NB4 (cell line): ENCODE measurements at regions not wholly inside any gene's neighbourhood (a gene's known extent, or its start where the extent isn't known, plus 50 kb on each side); places are given as distances from the start of the nearest gene placed in this dataset.
"Not testable (repeated sequence)": the region's sequence is repeated elsewhere in the genome, so short reads cannot be mapped to it uniquely, and the experiment has no call there.

ENCODE experiments used
- DNase-seq: peaks from one replicate; pipeline ENCODE4 v3.0.0; 2010; ENCODE audit warnings: low read depth
- H3K4me3 ChIP-seq: one replicate; pipeline ENCODE4 v1.5.1; 2011; ENCODE audit warnings: mild to moderate bottlenecking, low read depth, low read length, moderate library complexity
- MYC ChIP-seq: IDR thresholded peaks from 2 replicates; pipeline ENCODE4 v1.6.1; 2011; ENCODE audit warnings: low read depth, low read length
- POLR2A ChIP-seq: IDR thresholded peaks from 2 replicates; pipeline ENCODE4 v1.6.1; 2011; ENCODE audit warnings: mild to moderate bottlenecking; ENCODE audit not compliant: insufficient read length; ENCODE audit errors: extremely low read depth
- TF ChIP-seq, protein P1 (sequence below): IDR thresholded peaks from 2 replicates; pipeline ENCODE4 v1.6.1; 2011; ENCODE audit warnings: low read depth, low read length
- TF ChIP-seq, protein P2 (sequence below): IDR thresholded peaks from one replicate; pipeline ENCODE4 v1.5.1; 2012; ENCODE audit warnings: low read depth, low read length

DNA sequence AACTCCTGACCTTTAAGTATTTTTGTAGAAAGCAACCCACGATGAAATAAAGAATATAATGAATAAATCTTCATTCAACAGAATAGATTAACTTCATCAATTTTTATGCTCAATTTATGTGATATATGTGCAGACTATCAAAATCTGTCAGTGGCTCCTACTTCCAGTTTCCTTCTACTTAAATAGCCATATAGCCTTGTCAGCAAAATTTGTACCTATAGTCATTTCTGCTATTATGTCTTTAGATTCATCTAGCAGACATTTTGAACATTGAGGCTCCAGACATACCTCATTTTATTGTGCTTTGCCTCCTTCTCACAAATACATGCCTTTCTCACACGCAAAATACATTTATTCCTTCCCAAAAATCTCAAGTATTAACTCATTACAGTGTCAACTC, 971.7 kb downstream of the FAM133A start:
- TF ChIP-seq POLR2A (no peak), MYC (no peak)
- TF ChIP-seq, protein P1, sequence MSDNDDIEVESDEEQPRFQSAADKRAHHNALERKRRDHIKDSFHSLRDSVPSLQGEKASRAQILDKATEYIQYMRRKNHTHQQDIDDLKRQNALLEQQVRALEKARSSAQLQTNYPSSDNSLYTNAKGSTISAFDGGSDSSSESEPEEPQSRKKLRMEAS = no peak
- TF ChIP-seq, protein P2, sequence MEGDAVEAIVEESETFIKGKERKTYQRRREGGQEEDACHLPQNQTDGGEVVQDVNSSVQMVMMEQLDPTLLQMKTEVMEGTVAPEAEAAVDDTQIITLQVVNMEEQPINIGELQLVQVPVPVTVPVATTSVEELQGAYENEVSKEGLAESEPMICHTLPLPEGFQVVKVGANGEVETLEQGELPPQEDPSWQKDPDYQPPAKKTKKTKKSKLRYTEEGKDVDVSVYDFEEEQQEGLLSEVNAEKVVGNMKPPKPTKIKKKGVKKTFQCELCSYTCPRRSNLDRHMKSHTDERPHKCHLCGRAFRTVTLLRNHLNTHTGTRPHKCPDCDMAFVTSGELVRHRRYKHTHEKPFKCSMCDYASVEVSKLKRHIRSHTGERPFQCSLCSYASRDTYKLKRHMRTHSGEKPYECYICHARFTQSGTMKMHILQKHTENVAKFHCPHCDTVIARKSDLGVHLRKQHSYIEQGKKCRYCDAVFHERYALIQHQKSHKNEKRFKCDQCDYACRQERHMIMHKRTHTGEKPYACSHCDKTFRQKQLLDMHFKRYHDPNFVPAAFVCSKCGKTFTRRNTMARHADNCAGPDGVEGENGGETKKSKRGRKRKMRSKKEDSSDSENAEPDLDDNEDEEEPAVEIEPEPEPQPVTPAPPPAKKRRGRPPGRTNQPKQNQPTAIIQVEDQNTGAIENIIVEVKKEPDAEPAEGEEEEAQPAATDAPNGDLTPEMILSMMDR = no peak

DNA sequence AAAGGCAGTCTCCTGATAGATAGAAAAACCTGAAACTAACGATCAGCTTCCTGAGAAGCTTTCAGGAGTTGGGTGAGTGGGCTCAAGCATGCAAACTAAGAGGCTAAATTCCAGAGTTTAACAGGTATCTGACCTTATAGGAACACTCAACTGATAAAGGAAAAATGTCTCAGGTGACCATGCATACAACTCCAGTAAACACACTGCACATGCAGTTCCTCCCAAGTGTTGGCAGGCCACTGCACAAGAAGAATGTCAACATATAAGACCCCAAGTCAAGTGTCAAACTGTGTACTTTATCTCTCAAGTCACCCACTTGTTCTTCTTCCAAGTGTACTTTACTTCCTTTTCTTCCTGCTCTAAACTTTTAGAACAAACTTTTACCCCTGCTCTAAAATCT, 981.2 kb downstream of the FAM133A start:
- H3K4me3 ChIP-seq = no peak overlapping the region
- DNase-seq = no peak
- TF ChIP-seq, protein P2 = no peak
- no peak for TF ChIP-seq MYC

More for the DNA sequence above, 971.7 kb downstream of the FAM133A start:
- no peak for DNase-seq
- no peak overlapping the region for H3K4me3 ChIP-seq

DNA sequence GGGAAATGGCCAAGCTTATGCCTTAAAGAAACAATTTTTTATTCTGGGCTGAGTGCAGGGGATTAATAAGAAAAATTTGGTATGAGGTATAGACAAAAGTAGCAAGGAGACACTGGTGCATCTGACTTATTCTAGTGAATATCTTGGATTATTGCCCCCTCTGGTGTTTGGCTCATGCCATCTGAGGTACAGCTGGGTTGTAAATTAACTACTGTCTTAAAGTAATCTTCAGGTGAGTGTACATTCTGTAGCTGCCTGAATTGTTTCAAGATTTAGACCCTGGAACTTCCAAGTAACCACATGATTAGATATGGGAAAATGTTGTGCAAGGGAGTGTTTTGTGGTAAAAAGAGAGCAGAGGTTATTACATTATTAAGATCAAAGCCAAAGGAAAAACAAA, 988.7 kb downstream of the FAM133A start:
- no peak overlapping the region for H3K4me3 ChIP-seq
- TF ChIP-seq, protein P1 = no peak
- TF ChIP-seq POLR2A (no peak), MYC (no peak)
- TF ChIP-seq, protein P2 = no peak
- DNase-seq = peak; percentile 1

DNA sequence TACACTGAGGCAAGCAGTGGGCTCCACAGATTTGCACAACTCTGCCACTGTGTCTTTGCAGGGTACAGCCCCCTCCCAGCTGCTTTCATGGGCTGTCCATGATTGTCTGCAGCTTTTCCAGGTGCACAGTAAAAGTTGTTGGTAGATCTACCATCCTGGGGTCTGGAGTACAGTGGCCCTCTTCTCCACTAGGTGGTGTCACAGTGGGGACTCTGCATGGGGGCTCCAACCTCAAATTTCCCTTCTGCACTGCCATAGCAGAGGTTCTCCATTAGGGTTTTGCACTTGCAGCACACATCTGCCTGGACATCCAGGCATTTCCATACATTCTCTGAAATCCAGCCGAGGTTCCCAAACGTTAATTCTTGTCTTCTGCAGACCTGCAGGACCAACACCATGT, 1002.3 kb downstream of the FAM133A start:
- no peak for TF ChIP-seq MYC
- TF ChIP-seq POLR2A = no peak
- no peak for DNase-seq
- no peak overlapping the region for H3K4me3 ChIP-seq

DNA sequence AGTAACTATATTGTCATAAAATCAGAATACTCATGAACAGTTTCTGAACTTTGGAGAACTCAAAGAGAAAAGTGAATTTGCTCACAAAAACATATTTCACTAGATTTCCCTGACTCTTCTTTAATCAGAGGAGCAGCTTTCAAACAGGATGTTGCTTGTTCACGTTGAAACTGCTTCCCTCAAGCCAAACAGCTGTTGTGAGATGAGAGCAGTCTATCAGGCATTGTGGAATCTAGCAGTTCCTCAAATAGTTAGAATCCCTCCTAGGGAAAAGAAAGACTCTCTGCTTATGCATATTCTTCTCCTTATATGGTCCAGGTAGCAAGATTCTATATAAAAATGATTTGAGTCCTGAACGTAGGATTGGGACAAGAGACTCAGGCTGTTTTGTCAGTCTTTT, 1012.1 kb downstream of the FAM133A start:
- no peak overlapping the region for H3K4me3 ChIP-seq
- DNase-seq = no peak
- TF ChIP-seq MYC (no peak), POLR2A (no peak)
- TF ChIP-seq, protein P1 = no peak
- TF ChIP-seq, protein P2 = no peak

DNA sequence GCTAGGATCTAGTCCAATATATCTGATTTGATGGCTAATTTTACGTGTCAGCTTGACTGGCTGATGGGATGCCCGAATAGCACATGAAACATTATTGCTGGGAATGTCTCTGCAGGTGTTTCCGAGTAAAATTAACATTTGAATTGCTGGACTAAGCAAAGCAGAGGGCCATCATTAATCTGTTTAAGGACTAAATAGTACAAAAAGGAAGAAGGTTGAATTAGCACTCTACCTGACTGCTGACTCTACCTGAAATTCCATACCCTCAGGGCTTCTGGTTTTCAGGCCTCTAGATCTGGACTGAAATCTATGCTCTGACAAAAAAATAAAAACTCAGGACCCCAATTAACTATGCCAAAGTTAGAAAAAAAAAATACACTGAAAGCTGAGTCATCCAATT, 1021.9 kb downstream of the FAM133A start:
- H3K4me3 ChIP-seq = no peak overlapping the region
- DNase-seq = no peak
- TF ChIP-seq, protein P2 = no peak
- TF ChIP-seq POLR2A (no peak), MYC (no peak)
- TF ChIP-seq, protein P1 = no peak

DNA sequence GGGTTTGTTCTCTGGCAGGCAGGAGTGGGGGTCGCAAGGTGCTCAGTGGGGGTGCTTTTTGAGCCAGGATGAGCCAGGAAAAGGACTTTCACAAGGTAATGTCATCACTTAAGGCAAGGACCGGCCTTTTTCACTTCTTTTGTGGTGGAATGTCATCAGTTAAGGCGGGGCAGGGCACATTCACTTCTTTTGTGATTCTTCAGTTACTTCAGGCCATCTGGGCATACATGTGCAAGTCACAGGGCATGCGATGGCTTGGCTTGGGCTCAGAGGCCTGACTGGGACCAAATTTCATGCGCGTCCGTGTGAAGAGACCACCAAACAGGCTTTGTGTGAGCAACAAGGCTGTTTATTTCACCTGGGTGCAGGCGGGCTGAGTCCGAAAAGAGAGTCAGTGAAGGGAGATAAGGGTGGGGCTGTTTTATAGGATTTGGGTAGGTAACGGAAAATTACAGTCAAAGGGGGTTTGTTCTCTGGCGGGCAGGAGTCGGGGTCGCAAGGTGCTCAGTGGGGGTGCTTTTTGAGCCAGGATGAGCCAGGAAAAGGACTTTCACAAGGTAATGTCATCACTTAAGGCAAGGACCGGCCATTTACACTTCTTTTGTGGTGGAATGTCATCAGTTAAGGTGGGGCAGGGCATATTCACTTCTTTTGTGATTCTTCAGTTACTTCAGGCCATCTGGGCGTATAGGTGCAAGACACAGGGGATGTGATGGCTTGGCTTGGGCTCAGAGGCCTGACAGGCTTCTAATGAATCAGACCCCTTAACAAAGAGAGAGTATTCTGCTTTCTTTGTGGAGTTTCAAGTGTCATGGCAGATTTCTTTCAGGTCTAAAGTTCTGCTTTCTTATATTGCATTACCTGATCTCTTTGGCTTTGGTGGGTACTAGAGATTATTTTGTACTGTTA, 1030.6 kb downstream of the FAM133A start:
- DNase-seq = not testable (repeated sequence)

More for the DNA sequence above, 1030.6 kb downstream of the FAM133A start:
- H3K4me3 ChIP-seq = not testable (repeated sequence)
